IPS-20b (cell line): ENCODE measurements at regions not wholly inside any gene's neighbourhood (a gene's known extent, or its start where the extent isn't known, plus 50 kb on each side); places are given as distances from the start of the nearest gene placed in this dataset.

Source experiments
- H3K27ac ChIP-seq: one replicate; pipeline ENCODE4 v1.5.1; 2013; ENCODE audit warnings: low read length
- H3K27me3 ChIP-seq: 2 replicates; pipeline ENCODE4 v1.6.1; 2013; ENCODE audit warnings: mild to moderate bottlenecking, low read length, inconsistent platforms; ENCODE audit not compliant: insufficient read depth
- H3K36me3 ChIP-seq: 2 replicates; pipeline ENCODE4 v1.6.1; 2013; ENCODE audit warnings: low read depth, mild to moderate bottlenecking, inconsistent platforms, low read length, moderate library complexity; ENCODE audit not compliant: insufficient read depth
- H3K4me1 ChIP-seq: 2 replicates; pipeline ENCODE4 v1.6.1; 2013; ENCODE audit warnings: mild to moderate bottlenecking, control low read depth, inconsistent platforms, low read length, moderate library complexity; ENCODE audit not compliant: insufficient read depth
- H3K4me3 ChIP-seq: 2 replicates; pipeline ENCODE4 v1.5.1; 2013; ENCODE audit warnings: mild to moderate bottlenecking, low read length, inconsistent platforms
- H3K9ac ChIP-seq: 2 replicates; pipeline ENCODE4 v1.6.1; 2013; ENCODE audit warnings: low read depth, mild to moderate bottlenecking, inconsistent platforms, low read length, moderate library complexity
- H3K9me3 ChIP-seq: 2 replicates; pipeline ENCODE4 v1.6.1; 2013; ENCODE audit warnings: mild to moderate bottlenecking, low read depth, low read length, inconsistent platforms; ENCODE audit not compliant: insufficient read depth

DNA sequence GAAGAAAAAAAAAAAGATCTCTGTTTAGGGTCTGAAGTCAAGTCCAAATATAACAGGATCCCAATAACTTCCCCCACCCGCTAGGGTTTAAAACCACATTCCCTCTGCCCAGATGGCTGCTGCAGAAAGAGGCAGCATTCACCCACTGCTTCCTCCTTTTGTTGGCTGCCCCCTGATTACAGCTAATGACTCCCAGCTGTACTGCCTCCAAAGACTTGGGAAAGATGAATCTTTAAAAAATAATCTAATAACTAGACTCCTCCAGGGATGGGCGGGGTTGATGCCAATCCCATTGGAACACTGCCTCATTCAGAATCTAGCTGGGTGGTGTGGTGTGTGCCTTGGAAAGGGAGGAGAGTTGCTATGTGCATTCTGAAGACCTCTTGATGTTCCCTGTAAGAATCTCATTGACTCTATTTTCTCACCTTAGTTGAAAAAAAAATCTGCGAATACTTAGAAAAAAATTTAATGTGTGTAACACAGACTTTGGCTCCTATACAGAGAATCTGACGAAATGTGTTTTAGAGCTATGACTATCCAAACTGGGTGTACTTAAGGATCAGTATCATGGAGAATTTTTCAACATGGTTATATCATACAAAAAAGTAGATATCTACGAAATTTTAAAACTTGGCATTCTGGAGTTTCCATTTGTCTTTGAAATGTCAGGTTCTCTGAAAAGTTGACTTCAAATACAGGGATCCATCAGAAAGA, 174.0 kb downstream of the RNF144B start:
- Histone ChIP-seq H3K9me3 (no peaks in the 10 kb centered on the region), H3K27ac (no peak overlapping the region), H3K9ac (no peak overlapping the region), H3K36me3 (no peaks in the 10 kb centered on the region), H3K4me1 (no peaks in the 10 kb centered on the region), H3K27me3 (no peaks in the 10 kb centered on the region), H3K4me3 (no peak overlapping the region)

DNA sequence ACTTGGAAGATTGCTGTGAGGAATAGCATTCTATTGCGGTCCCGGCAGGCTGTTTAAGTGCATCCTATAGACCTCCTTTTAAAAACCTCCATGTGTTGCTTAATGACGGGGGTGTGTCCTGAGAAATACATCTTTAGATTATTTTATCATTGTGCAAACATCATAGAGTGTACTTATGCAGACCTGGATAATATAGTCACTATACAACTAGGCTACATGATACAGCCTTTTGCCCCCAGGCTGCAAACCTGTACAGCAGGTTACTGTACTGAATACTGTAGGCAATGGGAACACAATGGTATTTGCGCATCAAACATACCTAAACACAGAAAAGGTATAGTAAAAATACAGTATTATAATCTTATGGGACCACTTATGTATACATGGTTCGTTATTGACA, 175.6 kb downstream of the RNF144B start:
- Histone ChIP-seq H3K4me1 (no peaks in the 10 kb centered on the region), H3K9ac (no peak overlapping the region), H3K4me3 (no peak overlapping the region), H3K27me3 (no peaks in the 10 kb centered on the region), H3K9me3 (no peaks in the 10 kb centered on the region; the same call in 1 of the 2 replicates), H3K27ac (no peak overlapping the region), H3K36me3 (no peaks in the 10 kb centered on the region)

DNA sequence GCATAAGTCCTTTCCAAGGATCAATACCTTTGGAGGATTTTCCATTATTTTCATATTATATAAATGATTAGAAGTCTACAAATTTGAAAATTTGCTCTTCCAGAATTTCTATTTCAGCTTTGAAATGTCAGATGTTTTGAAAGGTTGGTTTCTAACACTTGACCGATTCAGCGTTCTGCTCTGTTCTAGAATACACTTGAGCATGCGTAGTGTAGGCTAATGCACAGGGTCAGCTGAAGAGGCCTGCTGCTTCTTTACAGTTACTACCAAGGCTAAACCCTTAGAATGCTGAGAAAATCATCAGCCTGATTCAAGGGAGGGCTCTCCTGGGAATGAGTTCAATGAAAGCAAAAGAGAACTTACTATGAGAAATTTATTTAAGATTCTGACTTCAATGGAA, 177.6 kb downstream of the RNF144B start:
- H3K27me3 ChIP-seq = no peaks in the 10 kb centered on the region
- H3K36me3 ChIP-seq = no peaks in the 10 kb centered on the region
- no peaks in the 10 kb centered on the region for H3K4me1 ChIP-seq
- no peak overlapping the region for H3K9ac ChIP-seq
- H3K27ac ChIP-seq = no peak overlapping the region
- no peaks in the 10 kb centered on the region; the same call in 1 of the 2 replicates for H3K9me3 ChIP-seq
- no peak overlapping the region for H3K4me3 ChIP-seq

DNA sequence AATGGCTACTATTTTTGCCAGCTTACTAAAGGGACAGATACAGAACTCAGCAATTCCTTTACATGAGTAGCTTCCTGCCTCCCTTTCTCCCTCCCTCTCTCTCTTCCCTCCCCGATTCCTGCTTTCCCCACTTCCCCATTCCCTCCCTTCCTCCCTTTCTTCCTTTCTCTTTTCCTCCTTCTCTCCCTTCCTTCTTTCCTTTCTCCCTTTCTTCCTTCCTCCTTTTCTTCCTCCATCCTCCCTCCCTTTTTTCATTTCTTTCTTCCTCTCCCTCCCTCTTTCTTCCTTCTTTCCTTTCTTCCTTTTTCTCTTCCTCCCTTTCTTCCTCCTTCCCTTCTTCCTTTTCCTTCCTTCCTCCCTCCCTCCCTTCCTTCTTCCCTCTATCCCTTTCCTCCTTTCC, 178.1 kb downstream of the RNF144B start:
- Histone ChIP-seq H3K9me3 (no peaks in the 10 kb centered on the region; the same call in 1 of the 2 replicates), H3K4me1 (no peaks in the 10 kb centered on the region), H3K27me3 (no peaks in the 10 kb centered on the region), H3K36me3 (no peaks in the 10 kb centered on the region), H3K9ac (no peak overlapping the region), H3K27ac (no peak overlapping the region), H3K4me3 (no peak overlapping the region)

DNA sequence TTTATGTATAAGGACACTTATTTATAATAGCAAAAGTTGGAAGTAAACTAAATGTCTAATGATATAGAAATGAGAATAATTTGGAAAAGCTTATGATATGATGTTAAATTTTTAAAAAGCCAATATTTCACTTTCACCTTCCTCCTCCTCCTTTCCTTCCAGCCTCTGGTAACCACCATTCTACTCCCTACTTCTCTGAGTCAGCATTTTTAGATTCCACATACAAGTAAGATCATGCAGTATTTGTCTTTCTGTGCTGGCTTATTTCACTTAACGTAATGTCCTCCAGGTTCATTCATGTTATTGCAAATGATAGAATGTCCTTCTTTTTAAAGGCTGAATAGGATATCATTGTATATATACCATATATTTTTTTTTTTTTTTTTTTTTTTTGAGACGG, 180.2 kb downstream of the RNF144B start:
- no peaks in the 10 kb centered on the region for H3K27me3 ChIP-seq
- no peaks in the 10 kb centered on the region for H3K36me3 ChIP-seq
- no peaks in the 10 kb centered on the region; the same call in 1 of the 2 replicates for H3K9me3 ChIP-seq
- no peak overlapping the region for H3K9ac ChIP-seq
- no peak overlapping the region for H3K4me3 ChIP-seq
- H3K27ac ChIP-seq = no peak overlapping the region
- no peaks in the 10 kb centered on the region for H3K4me1 ChIP-seq

DNA sequence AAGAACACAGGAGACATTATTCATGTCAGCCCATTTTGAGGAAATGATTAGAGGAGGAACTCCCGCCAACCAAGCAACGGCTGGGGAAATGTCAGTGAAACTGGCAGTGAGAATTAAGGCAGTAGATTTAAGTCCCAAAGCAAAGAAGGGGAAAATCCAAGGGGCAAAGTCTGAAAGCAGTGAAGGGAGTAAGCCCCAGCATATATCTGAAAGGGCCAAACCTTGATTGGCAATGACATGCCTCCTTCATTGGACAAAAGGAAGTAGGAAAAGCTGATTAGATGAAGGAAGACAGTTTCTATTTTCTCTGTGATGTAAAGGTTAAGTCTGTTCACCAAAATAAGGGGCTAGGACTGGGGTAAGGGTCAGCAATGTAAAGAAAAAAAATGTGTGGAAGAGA, 190.3 kb downstream of the RNF144B start:
- Histone ChIP-seq H3K9me3 (no peaks in the 10 kb centered on the region), H3K27ac (no peak overlapping the region), H3K4me3 (no peak overlapping the region), H3K27me3 (no peaks in the 10 kb centered on the region), H3K9ac (no peak overlapping the region), H3K4me1 (no peaks in the 10 kb centered on the region), H3K36me3 (no peaks in the 10 kb centered on the region)

DNA sequence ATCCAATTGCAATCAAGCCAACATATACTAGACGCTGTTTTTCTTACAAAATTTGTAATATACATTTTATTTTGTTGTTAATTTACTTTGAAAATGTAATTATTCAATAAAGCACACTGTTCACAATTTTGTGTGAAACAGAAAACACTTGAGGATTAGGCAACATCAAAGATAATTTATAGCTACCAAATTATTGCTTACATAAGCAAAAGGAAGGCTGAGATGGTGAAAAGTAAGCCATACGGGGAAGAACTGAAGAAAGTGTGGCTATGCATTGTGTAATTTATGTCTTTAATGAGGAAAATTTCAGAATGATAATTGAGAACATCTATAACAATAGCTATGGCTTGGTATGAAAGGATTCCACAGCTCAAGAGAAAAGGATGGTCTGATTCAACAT, 192.0 kb downstream of the RNF144B start:
- no peak overlapping the region for H3K9ac ChIP-seq
- H3K36me3 ChIP-seq = no peaks in the 10 kb centered on the region
- H3K9me3 ChIP-seq = no peaks in the 10 kb centered on the region
- no peaks in the 10 kb centered on the region for H3K4me1 ChIP-seq
- H3K4me3 ChIP-seq = no peak overlapping the region
- H3K27me3 ChIP-seq = no peaks in the 10 kb centered on the region
- H3K27ac ChIP-seq = no peak overlapping the region

DNA sequence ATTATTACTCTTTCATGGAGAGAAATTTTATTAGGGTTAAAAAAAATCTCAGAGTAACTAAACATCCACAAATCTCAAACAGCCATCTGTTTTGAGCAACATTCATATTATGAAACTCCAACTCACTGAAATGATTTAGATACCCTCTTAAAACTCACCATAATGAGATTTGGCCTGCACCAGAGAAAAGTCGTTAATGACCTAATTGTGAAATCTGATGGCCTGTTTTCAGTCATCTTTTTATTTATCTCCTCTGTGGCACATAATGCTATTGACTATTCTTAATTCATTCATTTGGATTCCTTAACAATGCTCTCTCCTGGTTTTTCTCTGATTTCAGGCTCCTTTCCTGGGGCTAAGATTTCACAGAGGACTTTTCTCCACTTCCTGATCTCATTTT, 192.7 kb downstream of the RNF144B start:
- Histone ChIP-seq H3K9me3 (no peaks in the 10 kb centered on the region), H3K36me3 (no peaks in the 10 kb centered on the region), H3K27me3 (no peaks in the 10 kb centered on the region), H3K9ac (no peak overlapping the region), H3K27ac (no peak overlapping the region), H3K4me3 (no peak overlapping the region), H3K4me1 (no peaks in the 10 kb centered on the region)

DNA sequence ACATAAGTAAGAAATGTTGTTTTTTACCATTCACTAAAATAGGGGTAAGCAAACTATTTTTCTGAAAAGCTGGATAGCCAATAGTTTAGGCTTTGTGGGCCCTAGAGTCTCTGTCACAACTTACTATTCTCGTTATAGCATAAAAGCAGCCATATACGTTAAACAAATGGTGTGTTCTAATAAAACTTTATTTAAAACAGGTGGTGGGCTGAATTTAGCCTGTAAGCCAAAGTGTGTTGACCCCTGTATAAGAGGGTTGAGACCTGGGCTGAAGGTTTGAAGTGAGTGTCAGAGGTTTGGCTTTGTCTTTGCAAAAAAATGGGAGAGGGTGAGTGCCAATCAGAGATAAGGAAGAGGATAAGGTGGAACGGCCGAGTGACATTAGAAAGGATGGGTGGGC, 197.2 kb downstream of the RNF144B start:
- H3K36me3 ChIP-seq = no peaks in the 10 kb centered on the region
- H3K4me1 ChIP-seq = no peaks in the 10 kb centered on the region
- H3K9ac ChIP-seq = no peak overlapping the region
- H3K27me3 ChIP-seq = no peaks in the 10 kb centered on the region
- H3K4me3 ChIP-seq = no peak overlapping the region
- no peaks in the 10 kb centered on the region for H3K9me3 ChIP-seq
- H3K27ac ChIP-seq = no peak overlapping the region

DNA sequence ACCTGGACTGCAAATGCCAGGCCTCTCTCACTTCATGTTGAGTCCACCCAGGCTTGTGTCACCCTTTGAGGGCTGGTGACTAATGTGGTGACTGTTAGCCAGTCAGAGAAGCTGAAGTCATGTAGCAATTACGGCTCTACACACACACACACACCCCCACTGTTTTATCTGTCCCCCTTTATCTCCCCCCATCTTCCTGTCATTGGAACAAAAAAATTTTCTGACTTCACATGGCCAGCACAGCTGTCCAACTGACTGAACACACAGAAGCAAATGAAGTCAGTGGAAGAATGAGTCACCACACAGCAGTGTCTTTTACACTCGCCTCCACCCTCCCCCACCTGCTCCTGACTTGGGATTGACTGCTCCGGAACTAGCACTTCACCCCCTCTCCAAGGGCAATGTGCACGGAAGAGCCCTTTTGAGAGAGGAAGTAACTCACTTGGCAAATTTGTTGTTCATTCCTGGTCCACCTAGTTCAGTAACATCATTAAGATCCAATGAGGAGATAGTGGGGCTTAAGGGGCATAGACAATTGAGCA, 198.0 kb downstream of the RNF144B start:
- no peaks in the 10 kb centered on the region for H3K9me3 ChIP-seq
- H3K4me1 ChIP-seq = no peaks in the 10 kb centered on the region
- no peak overlapping the region for H3K4me3 ChIP-seq
- H3K27me3 ChIP-seq = no peaks in the 10 kb centered on the region
- H3K27ac ChIP-seq = no peak overlapping the region
- no peaks in the 10 kb centered on the region for H3K36me3 ChIP-seq
- H3K9ac ChIP-seq = no peak overlapping the region

DNA sequence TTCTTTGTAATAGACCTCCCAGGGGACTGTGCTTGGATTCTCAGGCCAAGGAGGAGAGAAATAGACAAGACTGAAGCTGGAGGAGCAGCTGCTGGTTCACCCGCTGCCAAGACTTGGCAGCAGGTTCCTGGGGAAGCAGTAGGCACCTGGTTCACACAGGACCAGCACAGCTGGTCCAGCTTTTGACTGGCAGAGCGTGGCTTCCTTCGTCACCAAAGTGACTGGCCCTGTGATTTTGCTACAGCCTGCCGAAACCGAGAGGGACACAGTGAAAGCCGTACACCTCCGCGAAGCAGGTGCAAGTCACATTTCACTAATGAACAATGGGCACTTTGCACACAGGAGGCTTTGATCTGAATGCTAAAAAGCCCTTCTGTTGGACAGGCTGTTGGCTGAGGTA, 199.0 kb downstream of the RNF144B start:
- H3K27ac ChIP-seq = no peak overlapping the region
- H3K4me3 ChIP-seq = no peak overlapping the region
- no peaks in the 10 kb centered on the region for H3K27me3 ChIP-seq
- no peaks in the 10 kb centered on the region for H3K9me3 ChIP-seq
- no peaks in the 10 kb centered on the region for H3K4me1 ChIP-seq
- no peaks in the 10 kb centered on the region for H3K36me3 ChIP-seq
- no peak overlapping the region for H3K9ac ChIP-seq

DNA sequence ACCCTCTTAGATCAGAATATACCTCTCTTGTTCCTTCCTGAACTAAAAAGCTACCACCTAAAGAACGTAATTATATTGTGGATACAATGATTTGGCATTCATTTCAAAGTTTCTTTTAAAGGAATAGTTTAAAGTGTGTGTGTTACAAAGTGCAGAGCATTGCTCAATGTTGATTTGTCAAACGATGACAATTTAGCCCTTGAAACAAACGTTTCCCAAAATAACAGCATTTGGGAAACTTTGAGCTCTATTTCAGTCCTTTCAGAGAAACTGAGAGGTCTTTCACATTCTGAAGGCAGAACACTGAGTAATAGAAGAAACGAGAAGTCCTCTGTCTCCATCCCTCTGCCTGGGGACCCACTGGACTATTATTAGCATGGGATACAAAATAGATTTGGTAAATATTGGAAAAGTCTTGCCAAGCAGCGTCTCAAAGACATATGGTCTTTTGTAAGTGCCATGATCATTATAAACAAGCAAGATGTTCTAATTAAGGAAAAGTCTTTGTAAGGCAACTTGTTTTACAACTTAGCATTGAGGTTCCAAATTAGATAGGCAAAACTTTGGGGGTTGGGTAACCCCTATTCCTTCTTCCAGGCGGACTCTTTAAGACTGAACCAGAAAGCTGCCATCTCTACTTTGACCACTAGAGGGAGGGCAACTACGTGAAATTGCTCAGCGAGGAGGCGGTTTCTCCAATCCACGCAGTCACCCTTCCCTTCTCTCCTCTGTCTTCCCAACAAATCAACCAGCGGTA, 208.8 kb downstream of the RNF144B start:
- no peak overlapping the region for H3K4me3 ChIP-seq
- H3K27me3 ChIP-seq = no peaks in the 10 kb centered on the region
- H3K27ac ChIP-seq = no peak overlapping the region
- H3K4me1 ChIP-seq = no peaks in the 10 kb centered on the region
- no peaks in the 10 kb centered on the region for H3K9me3 ChIP-seq
- H3K9ac ChIP-seq = no peak overlapping the region
- no peaks in the 10 kb centered on the region for H3K36me3 ChIP-seq
